Loucy (cell line): ENCODE measurements at regions not wholly inside any gene's neighbourhood (a gene's known extent, or its start where the extent isn't known, plus 50 kb on each side); places are given as distances from the start of the nearest gene placed in this dataset.

ENCODE experiments used
- H2AFZ ChIP-seq: fragments of 200-600 bp; sonication (generic); 2 replicates; pipeline ENCODE4 v1.6.0; 2016; ENCODE audit warnings: antibody characterized with exemption, mild to moderate bottlenecking, low read length, moderate library complexity
- H3F3A ChIP-seq: fragments of 200-600 bp; 2 replicates; pipeline ENCODE4 v1.6.0; 2016; ENCODE audit warnings: antibody characterized with exemption, low read depth, mild to moderate bottlenecking
- H3K27me3 ChIP-seq: fragments of 200-600 bp; sonication (generic); 2 replicates; pipeline ENCODE4 v1.6.1; 2014; ENCODE audit warnings: low read length, mild to moderate bottlenecking; ENCODE audit not compliant: insufficient read depth, poor library complexity, severe bottlenecking
- H3K36me3 ChIP-seq: fragments of 200-600 bp; sonication (generic); 2 replicates; pipeline ENCODE4 v1.6.1; 2016; ENCODE audit warnings: low read length; ENCODE audit not compliant: insufficient read depth
- H3K4me1 ChIP-seq: fragments of 200-600 bp; sonication (generic); 2 replicates; pipeline ENCODE4 v1.5.1; 2014; ENCODE audit warnings: low read length, mild to moderate bottlenecking; ENCODE audit not compliant: insufficient read depth, poor library complexity, severe bottlenecking
- H3K4me2 ChIP-seq: fragments of 200-600 bp; sonication (generic); 2 replicates; pipeline ENCODE4 v1.6.0; 2014; ENCODE audit warnings: antibody characterized with exemption, low read length, low read depth, mild to moderate bottlenecking; ENCODE audit not compliant: poor library complexity, severe bottlenecking
- H3K4me3 ChIP-seq: fragments of 200-600 bp; sonication (generic); 2 replicates; pipeline ENCODE4 v1.5.1; 2014; ENCODE audit warnings: low read length, mild to moderate bottlenecking, mixed read lengths; ENCODE audit not compliant: poor library complexity, severe bottlenecking
- H3K79me2 ChIP-seq: fragments of 200-600 bp; sonication (generic); 2 replicates; pipeline ENCODE4 v1.6.1; 2014; ENCODE audit warnings: low read length; ENCODE audit not compliant: insufficient read depth
- H3K9ac ChIP-seq: fragments of 200-600 bp; sonication (generic); 2 replicates; pipeline ENCODE4 v1.6.0; 2014; ENCODE audit warnings: mild to moderate bottlenecking, low read depth, low read length, moderate library complexity; ENCODE audit not compliant: poor library complexity, severe bottlenecking
- H3K9me2 ChIP-seq: fragments of 200-600 bp; sonication (generic); replicated peaks from 2 replicates; pipeline ENCODE4 v1.6.1; 2016; ENCODE audit warnings: low read depth, low read length, mixed read lengths
- H3K9me3 ChIP-seq: fragments of 200-600 bp; sonication (generic); 2 replicates; pipeline ENCODE4 v1.6.1; 2014; ENCODE audit warnings: mild to moderate bottlenecking, antibody characterized with exemption, low read length, low read depth; ENCODE audit not compliant: insufficient read depth
- H4K20me1 ChIP-seq: fragments of 200-600 bp; sonication (generic); 2 replicates; pipeline ENCODE4 v1.6.0; 2014; ENCODE audit warnings: antibody characterized with exemption, low read length, mild to moderate bottlenecking; ENCODE audit not compliant: insufficient read depth, poor library complexity, severe bottlenecking
- CTCF ChIP-seq: fragments of 200-600 bp; sonication (generic); conservative IDR thresholded peaks from 2 replicates; pipeline ENCODE4 v1.5.1; 2014; ENCODE audit warnings: mild to moderate bottlenecking, antibody characterized with exemption, low read length
- EZH2phosphoT487 ChIP-seq: fragments of 200-600 bp; IDR thresholded peaks from 2 replicates; pipeline ENCODE4 v1.6.1; 2018; ENCODE audit warnings: antibody characterized with exemption, mild to moderate bottlenecking, moderate library complexity, borderline replicate concordance

GRCh38 chr17:6915620-6916019 is 80.2 kb upstream of the ALOX12 start:
- Histone ChIP-seq H4K20me1 (no peaks in the 10 kb centered on the region), H3F3A (no peaks in the 10 kb centered on the region), H3K9me3 (no peaks in the 10 kb centered on the region), H3K4me1 (no peaks in the 10 kb centered on the region), H3K9ac (no peak overlapping the region), H2AFZ (no peak overlapping the region), H3K9me2 (no peaks in the 10 kb centered on the region), H3K4me2 (no peak overlapping the region), H3K27me3 (no peaks in the 10 kb centered on the region), H3K79me2 (no peaks in the 10 kb centered on the region), H3K36me3 (no peaks in the 10 kb centered on the region), H3K4me3 (no peak overlapping the region)
- TF ChIP-seq EZH2phosphoT487 (no peak), CTCF (no peak)

DNA sequence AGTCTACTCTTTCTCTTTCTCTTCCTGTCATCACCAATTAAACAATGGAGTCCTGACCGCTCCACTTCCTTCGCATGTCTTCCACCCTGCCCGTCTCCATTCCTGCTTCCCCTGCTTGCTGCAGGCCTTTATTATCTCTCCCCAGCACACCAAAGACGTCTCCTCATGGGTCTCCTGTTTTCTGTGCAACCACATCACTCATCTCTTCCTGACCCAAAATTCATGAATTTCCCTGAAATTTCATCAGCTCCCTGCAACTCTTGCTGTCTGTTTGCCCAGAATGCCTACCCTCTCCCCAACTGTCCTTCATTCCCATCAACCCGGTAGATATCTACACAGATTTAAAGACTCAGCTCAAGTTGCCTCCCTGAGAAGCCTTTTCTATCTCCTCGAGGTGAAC is 76.7 kb upstream of the ALOX12 start:
- H3K4me3 ChIP-seq, result no peak overlapping the region
- no peaks in the 10 kb centered on the region for H3F3A ChIP-seq
- no peak for TF ChIP-seq CTCF
- TF ChIP-seq EZH2phosphoT487, result no peak
- no peaks in the 10 kb centered on the region for H4K20me1 ChIP-seq
- H3K79me2 ChIP-seq, result no peaks in the 10 kb centered on the region
- H3K27me3 ChIP-seq, result no peaks in the 10 kb centered on the region
- H2AFZ ChIP-seq, result no peak overlapping the region
- no peak overlapping the region for H3K9ac ChIP-seq
- peaks cover 3% of the 10 kb centered on the region for H3K4me1 ChIP-seq
- H3K9me2 ChIP-seq, result no peaks in the 10 kb centered on the region
- no peak overlapping the region for H3K4me2 ChIP-seq
- no peaks in the 10 kb centered on the region for H3K9me3 ChIP-seq
- H3K36me3 ChIP-seq, result no peaks in the 10 kb centered on the region

DNA sequence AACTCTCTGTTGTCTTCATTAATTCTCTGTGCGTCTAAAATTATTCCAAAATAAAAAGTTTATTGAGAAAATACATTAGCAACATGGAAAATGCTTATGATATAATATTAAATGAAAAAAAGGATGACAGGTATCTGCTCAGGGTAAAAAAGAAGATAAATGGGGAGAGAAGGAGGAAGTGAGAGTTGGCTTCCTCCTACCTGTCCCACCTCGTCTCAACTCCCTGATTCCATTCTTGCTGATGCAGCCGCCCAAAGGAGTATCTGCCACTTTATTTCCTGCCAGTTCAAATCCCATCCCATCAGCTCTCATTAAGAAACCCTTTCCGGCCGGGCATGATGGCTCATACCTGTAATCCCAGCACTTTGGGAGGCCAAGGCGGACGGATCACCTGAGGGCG is 72.5 kb upstream of the ALOX12 start:
- Histone ChIP-seq H3K9ac (no peak overlapping the region), H3K4me2 (no peak overlapping the region), H3K9me2 (no peaks in the 10 kb centered on the region), H4K20me1 (no peaks in the 10 kb centered on the region), H3F3A (no peaks in the 10 kb centered on the region), H3K9me3 (no peaks in the 10 kb centered on the region), H2AFZ (no peak overlapping the region), H3K4me3 (no peak overlapping the region), H3K79me2 (no peaks in the 10 kb centered on the region), H3K27me3 (peaks cover 4% of the 10 kb centered on the region), H3K36me3 (no peaks in the 10 kb centered on the region), H3K4me1 (peaks cover 6% of the 10 kb centered on the region)
- no peak for TF ChIP-seq CTCF
- TF ChIP-seq EZH2phosphoT487, result no peak
